Mesenchymal stem cell (in vitro differentiated cells and primary cell): ENCODE measurements at regions not wholly inside any gene's neighbourhood (a gene's known extent, or its start where the extent isn't known, plus 50 kb on each side); places are given as distances from the start of the nearest gene placed in this dataset.

Experiments
- DNase-seq: peaks from one replicate; pipeline ENCODE4 v3.0.0-alpha.2; 2013
- H2AFZ ChIP-seq: one replicate; pipeline ENCODE4 v1.6.1; 2013; ENCODE audit warnings: low read depth, mild to moderate bottlenecking, control low read depth, inconsistent platforms, low read length, moderate library complexity
- H2AK5ac ChIP-seq: 2 replicates; pipeline ENCODE4 v1.6.1; 2013; ENCODE audit warnings: low read length, moderate library complexity, mild to moderate bottlenecking, inconsistent platforms; ENCODE audit not compliant: severe bottlenecking
- H2BK120ac ChIP-seq: one replicate; pipeline ENCODE4 v1.6.1; 2013; ENCODE audit warnings: low read depth, mild to moderate bottlenecking, inconsistent platforms, low read length, moderate library complexity
- H2BK12ac ChIP-seq, 2 experiments: one replicate each; pipeline ENCODE4 v1.6.1; 2013; ENCODE audit warnings: inconsistent platforms in 2 of 2, low read length in 2 of 2, mild to moderate bottlenecking in 2 of 2, moderate library complexity in 2 of 2, control low read depth in 1 of 2
- H2BK15ac ChIP-seq: one replicate; pipeline ENCODE4 v1.6.1; 2013; ENCODE audit warnings: mild to moderate bottlenecking, low read depth, inconsistent platforms; ENCODE audit not compliant: poor library complexity, severe bottlenecking
- H2BK5ac ChIP-seq: 2 replicates; pipeline ENCODE4 v1.6.1; 2013; ENCODE audit warnings: low read depth, mild to moderate bottlenecking, low read length, control low read depth, inconsistent platforms; ENCODE audit not compliant: poor library complexity, severe bottlenecking
- H3K14ac ChIP-seq, 2 experiments: one replicate each; pipeline ENCODE4 v1.6.1; 2013; ENCODE audit warnings: inconsistent platforms in 2 of 2, low read length in 2 of 2, control low read depth in 1 of 2, mild to moderate bottlenecking in 1 of 2, moderate library complexity in 1 of 2
- H3K18ac ChIP-seq, 2 experiments: one replicate each; pipeline ENCODE4 v1.6.1; 2013; ENCODE audit warnings: inconsistent platforms in 2 of 2, low read length in 2 of 2, control low read depth in 1 of 2, low read depth in 1 of 2, mild to moderate bottlenecking in 1 of 2
- H3K23ac ChIP-seq, 2 experiments: one replicate each; pipeline ENCODE4 v1.6.1; 2013; ENCODE audit warnings: inconsistent platforms in 2 of 2, low read length in 2 of 2, mild to moderate bottlenecking in 2 of 2, moderate library complexity in 2 of 2, control low read depth in 1 of 2
- H3K27ac ChIP-seq: 2 replicates; pipeline ENCODE4 v1.5.1; 2013; ENCODE audit warnings: mild to moderate bottlenecking, moderate library complexity, low read length, control low read depth, inconsistent platforms; ENCODE audit not compliant: poor library complexity, severe bottlenecking
- H3K27me3 ChIP-seq, 2 experiments: 2 replicates each; pipeline versions ENCODE4 v1.6.1 to v1.7.0; 2013; ENCODE audit warnings: low read length in 2 of 2, mild to moderate bottlenecking in 2 of 2, moderate library complexity in 2 of 2, control low read depth in 1 of 2, inconsistent platforms in 1 of 2; ENCODE audit not compliant: control insufficient read depth in 1 of 2, insufficient read depth in 1 of 2
- H3K36me3 ChIP-seq, 2 experiments: 2 replicates each; pipeline versions ENCODE4 v1.6.1 to v1.7.0; 2013; ENCODE audit warnings: low read length in 2 of 2, control low read depth in 1 of 2, inconsistent platforms in 1 of 2, low read depth in 1 of 2, mild to moderate bottlenecking in 1 of 2; ENCODE audit not compliant: insufficient read depth in 2 of 2, control insufficient read depth in 1 of 2
- H3K4ac ChIP-seq, 2 experiments: one replicate each; pipeline ENCODE4 v1.6.1; 2013; ENCODE audit warnings: inconsistent platforms in 2 of 2, low read length in 2 of 2, mild to moderate bottlenecking in 2 of 2, moderate library complexity in 2 of 2, control low read depth in 1 of 2, low read depth in 1 of 2
- H3K4me1 ChIP-seq: 2 replicates; pipeline ENCODE4 v1.6.1; 2013; ENCODE audit warnings: low read depth, low read length, control low read depth; ENCODE audit not compliant: control insufficient read depth, insufficient read depth
- H3K4me2 ChIP-seq: 2 replicates; pipeline ENCODE4 v1.6.1; 2013; ENCODE audit warnings: low read length, mild to moderate bottlenecking, inconsistent platforms; ENCODE audit not compliant: poor library complexity, severe bottlenecking
- H3K4me3 ChIP-seq, 2 experiments: 2 replicates each; pipeline versions ENCODE4 v1.5.1 to v1.7.0; 2013; ENCODE audit warnings: low read length in 2 of 2, mild to moderate bottlenecking in 2 of 2, control low read depth in 1 of 2, low read depth in 1 of 2; ENCODE audit not compliant: insufficient read depth in 1 of 2
- H3K79me1 ChIP-seq: replicated peaks from 2 replicates; pipeline ENCODE4 v1.6.1; 2013; ENCODE audit warnings: mild to moderate bottlenecking, control low read depth, low read length, inconsistent platforms; ENCODE audit not compliant: poor library complexity, severe bottlenecking
- H3K9ac ChIP-seq: 2 replicates; pipeline ENCODE4 v1.7.0; 2013; ENCODE audit warnings: mild to moderate bottlenecking, low read length, moderate library complexity
- H3K9me3 ChIP-seq: 2 replicates; pipeline ENCODE4 v1.7.0; 2013; ENCODE audit warnings: mild to moderate bottlenecking, low read length; ENCODE audit not compliant: control insufficient read depth
- H4K8ac ChIP-seq: one replicate; pipeline ENCODE4 v1.6.1; 2013; ENCODE audit warnings: inconsistent platforms, mild to moderate bottlenecking, low read length, moderate library complexity
- H4K91ac ChIP-seq: one replicate; pipeline ENCODE4 v1.6.1; 2013; ENCODE audit warnings: mild to moderate bottlenecking, low read length, inconsistent platforms
- WGBS: methylation state at CpG from one replicate; pipeline ENCODE4 v1.1.7; 2013; ENCODE audit warnings: mixed read lengths; 5-methylcytosine and 5-hydroxymethylcytosine counted together

DNA sequence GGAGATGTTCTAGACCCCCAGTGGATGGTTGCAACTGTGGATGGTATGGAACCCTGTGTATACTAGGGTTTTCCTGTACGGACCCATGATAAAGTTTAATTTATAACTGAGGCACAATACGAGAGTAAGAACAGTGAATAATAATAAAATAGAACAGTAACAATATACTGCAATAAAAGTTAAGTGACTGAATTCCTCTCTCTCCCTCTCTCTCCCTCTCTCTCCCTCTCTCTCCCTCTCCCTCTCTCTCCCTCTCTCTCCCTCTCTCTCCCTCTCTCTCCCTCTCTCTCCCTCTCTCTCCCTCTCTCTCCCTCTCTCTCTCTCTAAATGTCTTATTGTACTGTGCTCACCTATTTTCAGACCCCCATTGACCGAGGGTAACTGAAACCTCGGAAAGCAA is 291.0 kb downstream of the IRF8 start:
- H3K4me3 ChIP-seq = no peak overlapping the region
- no peak overlapping the region for H3K23ac ChIP-seq
- H2BK12ac ChIP-seq = no peak overlapping the region
- H4K91ac ChIP-seq = no peak overlapping the region
- H3K9ac ChIP-seq = no peak overlapping the region
- no peak overlapping the region for H3K4me2 ChIP-seq
- H3K36me3 ChIP-seq = no peaks in the 10 kb centered on the region
- no peak overlapping the region for H4K8ac ChIP-seq
- no peak overlapping the region for H3K4ac ChIP-seq
- H2AFZ ChIP-seq = no peak overlapping the region
- no peaks in the 10 kb centered on the region for H3K9me3 ChIP-seq
- no peak overlapping the region for H3K18ac ChIP-seq
- H3K27me3 ChIP-seq = peaks cover 0 to 95% of the 10 kb centered on the region in 2 experiments
- no peak overlapping the region for H3K14ac ChIP-seq
- 85% methylated on average over 2 of the region's 4 CpGs for WGBS
- H2AK5ac ChIP-seq = no peak overlapping the region
- H2BK15ac ChIP-seq = no peak overlapping the region
- no peak for DNase-seq
- H2BK5ac ChIP-seq = no peak overlapping the region
- no peaks in the 10 kb centered on the region for H3K79me1 ChIP-seq
- H3K27ac ChIP-seq = no peak overlapping the region
- H2BK120ac ChIP-seq = no peak overlapping the region
- H3K4me1 ChIP-seq = no peaks in the 10 kb centered on the region

DNA sequence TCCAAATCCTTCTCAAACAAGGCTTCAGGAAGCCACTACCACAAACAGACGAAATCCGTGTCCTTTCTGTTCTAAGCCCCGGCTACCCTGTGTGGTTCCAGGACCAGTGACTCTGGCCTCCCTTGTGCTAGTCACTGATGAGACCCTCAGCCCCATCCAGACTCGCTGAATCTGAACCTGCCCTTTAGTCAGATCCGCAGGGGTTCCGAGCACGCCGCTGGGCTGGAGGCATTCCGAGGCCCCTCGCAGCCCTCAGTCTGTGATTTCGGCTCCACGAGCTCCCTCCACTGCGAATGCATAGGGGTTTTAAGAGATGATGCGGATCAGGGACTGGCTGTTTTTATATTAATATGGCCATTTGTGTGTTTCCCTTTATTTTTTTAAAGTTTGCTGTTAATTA is 292.7 kb downstream of the IRF8 start:
- H2BK15ac ChIP-seq = peak overlapping the region; percentile 85
- no peak overlapping the region for H3K18ac ChIP-seq
- no peaks in the 10 kb centered on the region for H3K79me1 ChIP-seq
- DNase-seq = no peak
- no peak overlapping the region for H3K4me2 ChIP-seq
- H2BK5ac ChIP-seq = no peak overlapping the region
- H3K36me3 ChIP-seq = no peaks in the 10 kb centered on the region
- H3K14ac ChIP-seq = no peak overlapping the region
- H4K91ac ChIP-seq = peak overlapping the region; percentile 55
- H2AFZ ChIP-seq = no peak overlapping the region
- H3K4ac ChIP-seq = no peak overlapping the region
- peaks cover 10 to 96% of the 10 kb centered on the region in 2 experiments for H3K27me3 ChIP-seq
- no peak overlapping the region for H2BK120ac ChIP-seq
- no peak overlapping the region for H2AK5ac ChIP-seq
- peak overlapping the region in 1 of 2 experiments; percentile 50 for H2BK12ac ChIP-seq
- no peaks in the 10 kb centered on the region for H3K9me3 ChIP-seq
- H3K27ac ChIP-seq = no peak overlapping the region
- no peak overlapping the region for H3K23ac ChIP-seq
- no peak overlapping the region for H3K9ac ChIP-seq
- no peak overlapping the region for H3K4me3 ChIP-seq
- no peak overlapping the region for H4K8ac ChIP-seq
- 90% methylated on average over 14 of the region's 14 CpGs for WGBS
- peaks cover 3% of the 10 kb centered on the region for H3K4me1 ChIP-seq

DNA sequence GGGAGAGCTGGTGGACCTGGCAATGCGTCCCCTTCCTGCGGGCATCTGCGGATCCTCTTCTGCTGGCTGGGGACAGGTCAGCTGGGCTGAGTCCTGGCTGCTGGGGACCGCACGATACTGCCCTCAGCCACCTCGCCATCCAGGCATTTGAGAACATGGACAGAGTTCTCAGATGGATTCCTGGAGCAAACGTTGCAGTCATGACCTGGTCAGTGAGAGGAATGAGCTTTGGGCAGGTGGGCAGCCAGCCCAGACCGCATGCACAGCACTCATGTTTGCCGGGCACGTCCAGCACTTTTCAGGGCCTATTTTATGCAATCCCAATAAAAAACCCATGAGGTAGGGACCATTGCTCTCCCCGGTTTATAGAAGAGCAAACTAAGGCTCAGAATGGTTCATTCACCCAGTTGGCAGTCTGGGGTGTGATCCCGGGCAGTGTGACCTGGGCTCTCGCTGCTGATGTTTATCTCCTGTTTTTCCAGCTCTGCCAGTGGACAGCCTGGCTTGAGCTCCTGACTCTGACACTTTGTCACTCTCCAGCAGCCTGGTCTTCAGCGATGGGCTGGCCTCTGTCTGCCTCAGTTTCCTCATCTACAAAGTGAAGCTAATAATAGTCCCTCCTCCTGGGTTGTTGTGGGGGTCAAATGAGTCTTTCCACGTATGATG is 294.7 kb downstream of the IRF8 start:
- no peak overlapping the region for H2BK15ac ChIP-seq
- H3K9me3 ChIP-seq = no peaks in the 10 kb centered on the region
- no peaks in the 10 kb centered on the region for H3K79me1 ChIP-seq
- H3K36me3 ChIP-seq = no peaks in the 10 kb centered on the region
- H3K4ac ChIP-seq = peak overlapping the region in 1 of 2 experiments; percentile 35
- H2BK12ac ChIP-seq = peak overlapping the region; percentile 46 to 85
- no peak overlapping the region for H2BK120ac ChIP-seq
- H3K23ac ChIP-seq = peak overlapping the region in 1 of 2 experiments; percentile 20
- no peak overlapping the region for H2AK5ac ChIP-seq
- H4K8ac ChIP-seq = peak overlapping the region; percentile 42
- no peak overlapping the region for H3K4me2 ChIP-seq
- no peak overlapping the region for H2AFZ ChIP-seq
- peaks cover 3% of the 10 kb centered on the region for H3K4me1 ChIP-seq
- peak overlapping the region; percentile 57 for H4K91ac ChIP-seq
- DNase-seq = no peak
- H3K27me3 ChIP-seq = peaks cover 26 to 96% of the 10 kb centered on the region in 2 experiments
- no peak overlapping the region for H3K4me3 ChIP-seq
- H3K18ac ChIP-seq = peak overlapping the region; percentile 9 to 80
- H3K27ac ChIP-seq = no peak overlapping the region
- WGBS = 90% methylated on average over 13 of the region's 15 CpGs
- H3K9ac ChIP-seq = no peak overlapping the region
- H2BK5ac ChIP-seq = no peak overlapping the region
- H3K14ac ChIP-seq = peak overlapping the region in 1 of 2 experiments; percentile 75

GRCh38 chr16:86195863-86196630 is 297.1 kb downstream of the IRF8 start:
- Histone ChIP-seq H3K4ac (peak overlapping the region in 1 of 2 experiments; percentile 54), H3K23ac (no peak overlapping the region), H3K9ac (no peak overlapping the region), H2BK5ac (no peak overlapping the region), H3K18ac (peak overlapping the region; percentile 79 to 80), H3K79me1 (no peaks in the 10 kb centered on the region), H3K4me3 (no peak overlapping the region), H3K27ac (no peak overlapping the region), H3K27me3 (peaks cover 49 to 99% of the 10 kb centered on the region in 2 experiments), H4K8ac (peak overlapping the region; percentile 98), H3K36me3 (no peaks in the 10 kb centered on the region), H3K4me1 (peaks cover 3% of the 10 kb centered on the region), H4K91ac (peak overlapping the region; percentile 61), H2AK5ac (no peak overlapping the region), H2AFZ (no peak overlapping the region), H3K14ac (peak overlapping the region in 1 of 2 experiments; percentile 11), H2BK120ac (peak overlapping the region; percentile 79), H3K9me3 (no peaks in the 10 kb centered on the region), H2BK12ac (peak overlapping the region; percentile 15 to 84), H3K4me2 (no peak overlapping the region), H2BK15ac (peak overlapping the region; percentile 83)
- WGBS = 16% methylated on average over 20 of the region's 22 CpGs
- DNase-seq = peak; percentile 63
